HepG2 (cell line): ENCODE measurements at regions not wholly inside any gene's neighbourhood (a gene's known extent, or its start where the extent isn't known, plus 50 kb on each side); places are given as distances from the start of the nearest gene placed in this dataset.

Experiments used
- GATAD1 ChIP-seq: IDR thresholded peaks from 2 replicates; pipeline ENCODE4 v1.6.1; 2016; ENCODE audit warnings: missing genetic modification reagents, missing compliant biosample characterization
- HCFC1 ChIP-seq: fragments of 150-350 bp; IDR thresholded peaks from 2 replicates; pipeline ENCODE4 v1.6.1; 2014; ENCODE audit warnings: low read depth, low read length
- MXI1 ChIP-seq: IDR thresholded peaks from 3 replicates; pipeline ENCODE4 v1.6.1; 2012; ENCODE audit warnings: low read depth, low read length, inconsistent platforms, borderline replicate concordance
- RAD21 ChIP-seq: fragments of 450-650 bp; formaldehyde crosslinking; IDR thresholded peaks from 2 replicates; pipeline ENCODE4 v1.5.0; 2020; ENCODE audit warnings: mild to moderate bottlenecking
- THYN1 ChIP-seq: sonication (generic); formaldehyde crosslinking; IDR thresholded peaks from 2 replicates; pipeline ENCODE4 v1.8.1; 2023; ENCODE audit warnings: low read depth, mild to moderate bottlenecking, moderate library complexity, missing genetic modification reagents, borderline replicate concordance
- ZNF224 ChIP-seq: sonication (generic); formaldehyde crosslinking; IDR thresholded peaks from 2 replicates; pipeline ENCODE4 v1.5.0; 2020; ENCODE audit warnings: mild to moderate bottlenecking, missing genetic modification reagents
- ZNF616 ChIP-seq: sonication (generic); formaldehyde crosslinking; IDR thresholded peaks from 2 replicates; pipeline ENCODE4 v1.5.0; 2020; ENCODE audit warnings: low read depth, mild to moderate bottlenecking, missing genetic modification reagents
- TF ChIP-seq, protein P1 (sequence below): sonication (generic); formaldehyde crosslinking; IDR thresholded peaks from 2 replicates; pipeline ENCODE4 v1.4.0; 2020; ENCODE audit warnings: missing genetic modification reagents
- TF ChIP-seq, protein P2 (sequence below): IDR thresholded peaks from 2 replicates; pipeline ENCODE4 v1.6.1; 2018; ENCODE audit warnings: missing genetic modification reagents
- TF ChIP-seq, protein P3 (sequence below): sonication (generic); formaldehyde crosslinking; IDR thresholded peaks from 2 replicates; pipeline ENCODE4 v1.9.0; 2021; ENCODE audit warnings: mild to moderate bottlenecking, missing genetic modification reagents
- TF ChIP-seq, protein P4 (sequence below): IDR thresholded peaks from 2 replicates; pipeline ENCODE4 v1.4.0; 2020; ENCODE audit warnings: mild to moderate bottlenecking, missing genetic modification reagents

DNA sequence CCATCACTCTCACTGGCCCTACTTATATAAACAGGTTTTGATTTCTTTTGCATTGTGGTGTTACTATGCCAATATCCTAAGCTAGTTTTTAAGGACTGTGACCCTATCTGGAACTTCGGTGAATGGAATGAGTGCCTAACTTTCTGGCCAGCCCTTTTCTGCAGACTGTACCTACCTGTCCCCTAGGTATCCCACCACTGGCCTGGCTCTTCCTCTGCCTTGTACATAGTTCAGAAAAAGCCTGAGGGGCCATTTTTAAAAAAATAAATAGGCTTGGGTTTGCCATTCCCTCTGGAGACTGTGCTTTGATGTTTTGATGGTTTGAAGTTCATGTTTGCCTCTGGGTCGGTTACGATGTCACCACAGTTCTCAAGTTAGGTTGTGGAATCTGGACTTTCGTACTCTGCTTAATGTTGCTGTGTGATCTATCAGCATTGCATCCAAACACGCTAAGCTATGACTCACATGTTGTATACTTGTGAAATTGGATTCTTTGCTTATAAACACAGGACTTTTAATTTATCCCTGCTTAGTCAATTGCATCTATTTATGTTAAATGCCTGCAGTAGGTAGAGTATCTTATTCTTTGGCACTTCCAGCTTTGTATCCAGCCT lies 182.0 kb downstream of the ANKRD50 start (continued):
- TF ChIP-seq, protein P1, sequence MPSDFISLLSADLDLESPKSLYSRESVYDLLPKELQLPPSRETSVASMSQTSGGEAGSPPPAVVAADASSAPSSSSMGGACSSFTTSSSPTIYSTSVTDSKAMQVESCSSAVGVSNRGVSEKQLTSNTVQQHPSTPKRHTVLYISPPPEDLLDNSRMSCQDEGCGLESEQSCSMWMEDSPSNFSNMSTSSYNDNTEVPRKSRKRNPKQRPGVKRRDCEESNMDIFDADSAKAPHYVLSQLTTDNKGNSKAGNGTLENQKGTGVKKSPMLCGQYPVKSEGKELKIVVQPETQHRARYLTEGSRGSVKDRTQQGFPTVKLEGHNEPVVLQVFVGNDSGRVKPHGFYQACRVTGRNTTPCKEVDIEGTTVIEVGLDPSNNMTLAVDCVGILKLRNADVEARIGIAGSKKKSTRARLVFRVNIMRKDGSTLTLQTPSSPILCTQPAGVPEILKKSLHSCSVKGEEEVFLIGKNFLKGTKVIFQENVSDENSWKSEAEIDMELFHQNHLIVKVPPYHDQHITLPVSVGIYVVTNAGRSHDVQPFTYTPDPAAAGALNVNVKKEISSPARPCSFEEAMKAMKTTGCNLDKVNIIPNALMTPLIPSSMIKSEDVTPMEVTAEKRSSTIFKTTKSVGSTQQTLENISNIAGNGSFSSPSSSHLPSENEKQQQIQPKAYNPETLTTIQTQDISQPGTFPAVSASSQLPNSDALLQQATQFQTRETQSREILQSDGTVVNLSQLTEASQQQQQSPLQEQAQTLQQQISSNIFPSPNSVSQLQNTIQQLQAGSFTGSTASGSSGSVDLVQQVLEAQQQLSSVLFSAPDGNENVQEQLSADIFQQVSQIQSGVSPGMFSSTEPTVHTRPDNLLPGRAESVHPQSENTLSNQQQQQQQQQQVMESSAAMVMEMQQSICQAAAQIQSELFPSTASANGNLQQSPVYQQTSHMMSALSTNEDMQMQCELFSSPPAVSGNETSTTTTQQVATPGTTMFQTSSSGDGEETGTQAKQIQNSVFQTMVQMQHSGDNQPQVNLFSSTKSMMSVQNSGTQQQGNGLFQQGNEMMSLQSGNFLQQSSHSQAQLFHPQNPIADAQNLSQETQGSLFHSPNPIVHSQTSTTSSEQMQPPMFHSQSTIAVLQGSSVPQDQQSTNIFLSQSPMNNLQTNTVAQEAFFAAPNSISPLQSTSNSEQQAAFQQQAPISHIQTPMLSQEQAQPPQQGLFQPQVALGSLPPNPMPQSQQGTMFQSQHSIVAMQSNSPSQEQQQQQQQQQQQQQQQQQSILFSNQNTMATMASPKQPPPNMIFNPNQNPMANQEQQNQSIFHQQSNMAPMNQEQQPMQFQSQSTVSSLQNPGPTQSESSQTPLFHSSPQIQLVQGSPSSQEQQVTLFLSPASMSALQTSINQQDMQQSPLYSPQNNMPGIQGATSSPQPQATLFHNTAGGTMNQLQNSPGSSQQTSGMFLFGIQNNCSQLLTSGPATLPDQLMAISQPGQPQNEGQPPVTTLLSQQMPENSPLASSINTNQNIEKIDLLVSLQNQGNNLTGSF (CRISPR knock-in tag), result no peak
- TF ChIP-seq HCFC1 (no peak), MXI1 (peak; percentile 57; the same call in 1 of the 3 replicates), RAD21 (CRISPR knock-in tag) (0 out of 2 replicates have a peak, but pooled peaks have one; percentile 31), ZNF224 (CRISPR knock-in tag) (no peak), THYN1 (no peak), ZNF616 (CRISPR knock-in tag) (0 out of 2 replicates have a peak, but pooled peaks have one; percentile 12), GATAD1 (peak; percentile 49; the same call in 1 of the 2 replicates)
- TF ChIP-seq, protein P2, sequence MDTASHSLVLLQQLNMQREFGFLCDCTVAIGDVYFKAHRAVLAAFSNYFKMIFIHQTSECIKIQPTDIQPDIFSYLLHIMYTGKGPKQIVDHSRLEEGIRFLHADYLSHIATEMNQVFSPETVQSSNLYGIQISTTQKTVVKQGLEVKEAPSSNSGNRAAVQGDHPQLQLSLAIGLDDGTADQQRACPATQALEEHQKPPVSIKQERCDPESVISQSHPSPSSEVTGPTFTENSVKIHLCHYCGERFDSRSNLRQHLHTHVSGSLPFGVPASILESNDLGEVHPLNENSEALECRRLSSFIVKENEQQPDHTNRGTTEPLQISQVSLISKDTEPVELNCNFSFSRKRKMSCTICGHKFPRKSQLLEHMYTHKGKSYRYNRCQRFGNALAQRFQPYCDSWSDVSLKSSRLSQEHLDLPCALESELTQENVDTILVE (CRISPR knock-in tag), result peak; percentile 64; the same call in 1 of the 2 replicates
- TF ChIP-seq, protein P3, sequence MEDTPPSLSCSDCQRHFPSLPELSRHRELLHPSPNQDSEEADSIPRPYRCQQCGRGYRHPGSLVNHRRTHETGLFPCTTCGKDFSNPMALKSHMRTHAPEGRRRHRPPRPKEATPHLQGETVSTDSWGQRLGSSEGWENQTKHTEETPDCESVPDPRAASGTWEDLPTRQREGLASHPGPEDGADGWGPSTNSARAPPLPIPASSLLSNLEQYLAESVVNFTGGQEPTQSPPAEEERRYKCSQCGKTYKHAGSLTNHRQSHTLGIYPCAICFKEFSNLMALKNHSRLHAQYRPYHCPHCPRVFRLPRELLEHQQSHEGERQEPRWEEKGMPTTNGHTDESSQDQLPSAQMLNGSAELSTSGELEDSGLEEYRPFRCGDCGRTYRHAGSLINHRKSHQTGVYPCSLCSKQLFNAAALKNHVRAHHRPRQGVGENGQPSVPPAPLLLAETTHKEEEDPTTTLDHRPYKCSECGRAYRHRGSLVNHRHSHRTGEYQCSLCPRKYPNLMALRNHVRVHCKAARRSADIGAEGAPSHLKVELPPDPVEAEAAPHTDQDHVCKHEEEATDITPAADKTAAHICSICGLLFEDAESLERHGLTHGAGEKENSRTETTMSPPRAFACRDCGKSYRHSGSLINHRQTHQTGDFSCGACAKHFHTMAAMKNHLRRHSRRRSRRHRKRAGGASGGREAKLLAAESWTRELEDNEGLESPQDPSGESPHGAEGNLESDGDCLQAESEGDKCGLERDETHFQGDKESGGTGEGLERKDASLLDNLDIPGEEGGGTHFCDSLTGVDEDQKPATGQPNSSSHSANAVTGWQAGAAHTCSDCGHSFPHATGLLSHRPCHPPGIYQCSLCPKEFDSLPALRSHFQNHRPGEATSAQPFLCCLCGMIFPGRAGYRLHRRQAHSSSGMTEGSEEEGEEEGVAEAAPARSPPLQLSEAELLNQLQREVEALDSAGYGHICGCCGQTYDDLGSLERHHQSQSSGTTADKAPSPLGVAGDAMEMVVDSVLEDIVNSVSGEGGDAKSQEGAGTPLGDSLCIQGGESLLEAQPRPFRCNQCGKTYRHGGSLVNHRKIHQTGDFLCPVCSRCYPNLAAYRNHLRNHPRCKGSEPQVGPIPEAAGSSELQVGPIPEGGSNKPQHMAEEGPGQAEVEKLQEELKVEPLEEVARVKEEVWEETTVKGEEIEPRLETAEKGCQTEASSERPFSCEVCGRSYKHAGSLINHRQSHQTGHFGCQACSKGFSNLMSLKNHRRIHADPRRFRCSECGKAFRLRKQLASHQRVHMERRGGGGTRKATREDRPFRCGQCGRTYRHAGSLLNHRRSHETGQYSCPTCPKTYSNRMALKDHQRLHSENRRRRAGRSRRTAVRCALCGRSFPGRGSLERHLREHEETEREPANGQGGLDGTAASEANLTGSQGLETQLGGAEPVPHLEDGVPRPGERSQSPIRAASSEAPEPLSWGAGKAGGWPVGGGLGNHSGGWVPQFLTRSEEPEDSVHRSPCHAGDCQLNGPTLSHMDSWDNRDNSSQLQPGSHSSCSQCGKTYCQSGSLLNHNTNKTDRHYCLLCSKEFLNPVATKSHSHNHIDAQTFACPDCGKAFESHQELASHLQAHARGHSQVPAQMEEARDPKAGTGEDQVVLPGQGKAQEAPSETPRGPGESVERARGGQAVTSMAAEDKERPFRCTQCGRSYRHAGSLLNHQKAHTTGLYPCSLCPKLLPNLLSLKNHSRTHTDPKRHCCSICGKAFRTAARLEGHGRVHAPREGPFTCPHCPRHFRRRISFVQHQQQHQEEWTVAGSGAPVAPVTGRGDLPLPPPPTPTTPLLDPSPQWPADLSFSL, result peak; percentile 49; the same call in 1 of the 2 replicates
- TF ChIP-seq, protein P4, sequence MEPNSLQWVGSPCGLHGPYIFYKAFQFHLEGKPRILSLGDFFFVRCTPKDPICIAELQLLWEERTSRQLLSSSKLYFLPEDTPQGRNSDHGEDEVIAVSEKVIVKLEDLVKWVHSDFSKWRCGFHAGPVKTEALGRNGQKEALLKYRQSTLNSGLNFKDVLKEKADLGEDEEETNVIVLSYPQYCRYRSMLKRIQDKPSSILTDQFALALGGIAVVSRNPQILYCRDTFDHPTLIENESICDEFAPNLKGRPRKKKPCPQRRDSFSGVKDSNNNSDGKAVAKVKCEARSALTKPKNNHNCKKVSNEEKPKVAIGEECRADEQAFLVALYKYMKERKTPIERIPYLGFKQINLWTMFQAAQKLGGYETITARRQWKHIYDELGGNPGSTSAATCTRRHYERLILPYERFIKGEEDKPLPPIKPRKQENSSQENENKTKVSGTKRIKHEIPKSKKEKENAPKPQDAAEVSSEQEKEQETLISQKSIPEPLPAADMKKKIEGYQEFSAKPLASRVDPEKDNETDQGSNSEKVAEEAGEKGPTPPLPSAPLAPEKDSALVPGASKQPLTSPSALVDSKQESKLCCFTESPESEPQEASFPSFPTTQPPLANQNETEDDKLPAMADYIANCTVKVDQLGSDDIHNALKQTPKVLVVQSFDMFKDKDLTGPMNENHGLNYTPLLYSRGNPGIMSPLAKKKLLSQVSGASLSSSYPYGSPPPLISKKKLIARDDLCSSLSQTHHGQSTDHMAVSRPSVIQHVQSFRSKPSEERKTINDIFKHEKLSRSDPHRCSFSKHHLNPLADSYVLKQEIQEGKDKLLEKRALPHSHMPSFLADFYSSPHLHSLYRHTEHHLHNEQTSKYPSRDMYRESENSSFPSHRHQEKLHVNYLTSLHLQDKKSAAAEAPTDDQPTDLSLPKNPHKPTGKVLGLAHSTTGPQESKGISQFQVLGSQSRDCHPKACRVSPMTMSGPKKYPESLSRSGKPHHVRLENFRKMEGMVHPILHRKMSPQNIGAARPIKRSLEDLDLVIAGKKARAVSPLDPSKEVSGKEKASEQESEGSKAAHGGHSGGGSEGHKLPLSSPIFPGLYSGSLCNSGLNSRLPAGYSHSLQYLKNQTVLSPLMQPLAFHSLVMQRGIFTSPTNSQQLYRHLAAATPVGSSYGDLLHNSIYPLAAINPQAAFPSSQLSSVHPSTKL, result peak; percentile 99
